ENCODE measurements at regions not wholly inside any gene's neighbourhood (a gene's known extent, or its start where the extent isn't known, plus 50 kb on each side); places are given as distances from the start of the nearest gene placed in this dataset.

DNA sequence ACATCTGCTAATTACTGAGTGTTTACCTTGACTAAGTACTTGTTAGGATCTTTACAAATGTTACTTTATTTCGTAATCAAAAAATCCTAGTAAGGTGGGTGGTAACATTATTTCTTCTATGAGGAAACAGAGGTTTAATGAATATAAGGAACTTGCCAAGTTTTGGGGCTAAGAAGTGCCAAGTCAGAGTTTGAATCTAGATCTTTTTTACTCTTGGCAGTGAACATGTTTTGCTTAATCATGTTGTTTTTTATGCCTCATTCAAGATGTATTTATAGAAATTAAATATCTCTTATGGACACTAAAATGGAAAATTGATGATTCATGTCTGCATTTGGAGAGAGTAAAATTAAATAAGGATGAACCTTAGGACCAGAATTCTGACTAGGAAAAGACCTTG lies 393.7 kb downstream of the UTRN start:
- TF ChIP-seq, protein P1, sequence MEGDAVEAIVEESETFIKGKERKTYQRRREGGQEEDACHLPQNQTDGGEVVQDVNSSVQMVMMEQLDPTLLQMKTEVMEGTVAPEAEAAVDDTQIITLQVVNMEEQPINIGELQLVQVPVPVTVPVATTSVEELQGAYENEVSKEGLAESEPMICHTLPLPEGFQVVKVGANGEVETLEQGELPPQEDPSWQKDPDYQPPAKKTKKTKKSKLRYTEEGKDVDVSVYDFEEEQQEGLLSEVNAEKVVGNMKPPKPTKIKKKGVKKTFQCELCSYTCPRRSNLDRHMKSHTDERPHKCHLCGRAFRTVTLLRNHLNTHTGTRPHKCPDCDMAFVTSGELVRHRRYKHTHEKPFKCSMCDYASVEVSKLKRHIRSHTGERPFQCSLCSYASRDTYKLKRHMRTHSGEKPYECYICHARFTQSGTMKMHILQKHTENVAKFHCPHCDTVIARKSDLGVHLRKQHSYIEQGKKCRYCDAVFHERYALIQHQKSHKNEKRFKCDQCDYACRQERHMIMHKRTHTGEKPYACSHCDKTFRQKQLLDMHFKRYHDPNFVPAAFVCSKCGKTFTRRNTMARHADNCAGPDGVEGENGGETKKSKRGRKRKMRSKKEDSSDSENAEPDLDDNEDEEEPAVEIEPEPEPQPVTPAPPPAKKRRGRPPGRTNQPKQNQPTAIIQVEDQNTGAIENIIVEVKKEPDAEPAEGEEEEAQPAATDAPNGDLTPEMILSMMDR (conservative IDR thresholded peaks at IDR 0.05): no peak
- no peak for TF ChIP-seq ZFX (IDR thresholded peaks at IDR 0.05)

All from C4-2B (cell line).